HG02943 (cell line): ENCODE measurements at regions not wholly inside any gene's neighbourhood (a gene's known extent, or its start where the extent isn't known, plus 50 kb on each side); places are given as distances from the start of the nearest gene placed in this dataset.
"Not testable (repeated sequence)": the region's sequence is repeated elsewhere in the genome, so short reads cannot be mapped to it uniquely, and the experiment has no call there.

Source experiments
- ATAC-seq: cut with Tn5 transposase; IDR thresholded peaks from one replicate; pipeline ENCODE4 v1.9.1; 2021; ENCODE audit warnings: mild to moderate bottlenecking, low read depth, moderate library complexity; ENCODE audit not compliant: unreplicated experiment

- ATAC-seq, result no peak
Measured at GRCh38 chr12:89230376-89231315, 121.7 kb downstream of the DUSP6 start.

GRCh38 chr12:89228491-89228890 lies 123.8 kb downstream of the DUSP6 start:
- ATAC-seq, result no peak

DNA sequence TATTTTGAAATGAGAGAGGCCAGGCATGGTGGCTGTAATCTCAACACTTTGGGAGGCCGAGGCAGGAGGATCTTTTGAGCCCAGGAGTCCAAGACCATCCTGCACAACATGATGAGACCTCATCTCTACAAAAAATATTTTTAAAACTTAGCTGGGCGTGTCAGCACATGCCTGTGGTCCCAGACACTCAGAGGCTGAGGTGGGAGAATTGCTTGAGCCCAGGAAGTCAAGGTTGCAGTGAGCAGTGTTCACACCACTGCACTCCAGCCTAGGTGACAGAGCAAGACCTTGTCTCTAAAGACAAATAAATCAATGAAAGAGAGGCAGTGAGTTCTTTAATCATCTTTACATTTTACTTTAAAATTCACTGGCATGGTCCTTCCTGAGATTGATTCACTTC lies 124.5 kb downstream of the DUSP6 start:
- no peak for ATAC-seq

GRCh38 chr12:89225808-89226411 lies 126.4 kb downstream of the DUSP6 start:
- no peak for ATAC-seq

GRCh38 chr12:89225401-89225800 lies 126.9 kb downstream of the DUSP6 start:
- ATAC-seq, result no peak

DNA sequence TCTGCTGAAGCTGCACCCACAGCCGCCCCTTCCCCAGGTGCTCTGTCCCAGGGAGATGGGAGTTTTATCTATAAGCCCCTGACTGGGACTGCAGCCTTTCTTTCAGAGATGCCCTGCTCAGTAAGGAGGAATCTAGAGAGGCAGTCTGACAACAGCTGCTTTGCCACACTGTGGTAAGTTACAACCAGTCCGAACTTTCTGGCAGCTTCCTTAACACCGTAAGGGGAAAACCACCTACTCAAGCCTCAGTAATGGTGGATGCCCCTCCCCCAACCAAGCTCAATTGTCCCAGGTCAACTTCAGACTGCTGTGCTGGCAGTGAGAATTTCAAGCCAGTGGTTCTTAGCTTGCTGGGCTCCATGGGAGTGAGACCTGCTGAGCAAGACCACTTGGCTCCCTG lies 129.7 kb downstream of the DUSP6 start:
- ATAC-seq, result not testable (repeated sequence)

GRCh38 chr12:89217472-89217871 lies 134.8 kb downstream of the DUSP6 start:
- no peak for ATAC-seq

DNA sequence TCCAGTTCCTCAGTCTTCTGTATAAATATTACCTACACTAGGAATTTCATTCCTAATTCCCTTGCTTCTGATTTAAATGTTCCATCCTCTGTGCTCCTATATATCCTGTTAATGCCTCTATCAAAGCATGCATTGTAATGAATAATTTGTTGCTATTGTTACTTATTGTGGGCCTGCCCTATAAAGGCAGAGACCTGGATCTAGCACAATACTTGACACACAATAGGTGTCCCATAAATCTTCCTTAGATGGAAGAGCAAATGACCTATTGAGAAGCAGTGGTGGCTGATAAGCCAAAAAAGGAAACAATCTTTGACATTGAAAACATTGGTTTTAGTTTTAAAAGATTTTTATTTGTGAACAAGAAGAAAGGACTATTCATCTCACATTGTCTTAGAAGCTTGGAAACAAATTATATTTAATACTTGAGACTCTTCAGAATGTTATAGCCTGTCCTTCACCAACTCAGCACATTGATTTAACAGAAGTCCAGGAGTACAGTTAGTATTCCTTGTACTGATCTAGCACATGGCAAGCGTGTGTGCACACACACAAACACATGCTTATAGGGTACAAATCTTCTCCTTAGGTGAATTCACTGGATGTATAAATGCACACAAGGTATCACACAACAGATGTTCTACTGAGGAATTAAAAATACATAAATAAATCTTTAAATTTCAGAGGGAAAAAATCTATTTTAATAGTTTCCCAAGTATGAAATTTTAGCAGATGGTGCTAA lies 135.9 kb downstream of the DUSP6 start:
- ATAC-seq, result no peak

GRCh38 chr12:89215196-89215595 lies 137.1 kb downstream of the DUSP6 start:
- ATAC-seq, result no peak

DNA sequence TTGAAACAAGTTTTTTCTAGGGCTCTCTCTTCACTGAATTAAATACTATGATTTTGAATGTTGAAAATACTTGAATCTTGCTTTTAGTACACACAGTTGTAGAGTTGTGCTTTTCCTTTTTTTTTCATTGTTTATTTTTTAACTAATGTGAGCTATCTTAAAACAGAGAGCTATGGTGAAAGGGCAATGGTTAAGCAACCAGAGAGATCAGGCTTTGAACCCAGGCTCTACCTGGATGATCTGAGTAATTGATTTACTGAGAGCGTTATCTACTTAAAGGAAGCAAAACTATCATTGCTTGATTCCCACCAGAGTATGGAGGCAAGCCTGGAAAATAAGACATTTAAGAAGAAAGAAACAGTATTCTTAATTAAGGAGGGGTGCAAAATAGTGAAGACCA lies 138.6 kb downstream of the DUSP6 start:
- no peak for ATAC-seq

DNA sequence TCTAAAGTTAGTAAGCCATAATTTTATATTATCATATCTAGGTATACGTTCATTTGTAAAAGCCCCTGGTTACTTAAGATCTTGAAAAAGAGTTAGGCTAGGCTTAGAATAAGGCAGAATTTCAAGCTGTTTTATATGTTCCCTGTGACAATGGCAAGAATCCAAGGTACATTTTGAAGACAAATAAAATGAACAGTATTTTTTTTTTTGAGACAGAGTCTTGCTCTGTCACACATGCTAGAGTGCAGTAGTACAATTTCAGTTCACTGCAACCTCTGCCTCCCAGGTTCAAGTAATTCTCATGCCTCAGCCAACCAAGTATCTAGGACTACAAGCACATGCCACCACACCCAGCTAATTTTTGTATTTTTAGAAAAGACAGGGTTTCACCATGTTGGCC lies 139.2 kb downstream of the DUSP6 start:
- no peak for ATAC-seq

DNA sequence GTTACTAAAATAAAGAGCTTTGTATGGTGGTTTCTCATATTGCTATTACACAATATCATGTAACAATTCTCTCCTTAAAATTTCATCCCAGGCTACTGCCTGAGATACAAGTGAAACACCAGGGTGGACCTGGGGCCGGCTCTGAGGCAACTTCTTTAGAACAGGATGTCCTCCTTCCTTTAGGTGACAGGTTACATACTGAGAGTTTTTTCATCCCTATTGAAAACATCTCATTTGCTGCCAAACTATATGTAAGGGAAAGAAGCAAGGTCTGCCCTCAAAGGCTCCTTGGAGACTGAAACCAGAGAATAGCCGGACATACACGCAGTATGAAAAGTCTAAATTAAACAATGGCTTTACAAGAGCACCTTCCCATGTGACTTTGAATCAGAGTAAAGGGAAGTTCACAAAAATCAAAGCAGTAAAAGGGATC lies 139.9 kb downstream of the DUSP6 start:
- ATAC-seq, result no peak

DNA sequence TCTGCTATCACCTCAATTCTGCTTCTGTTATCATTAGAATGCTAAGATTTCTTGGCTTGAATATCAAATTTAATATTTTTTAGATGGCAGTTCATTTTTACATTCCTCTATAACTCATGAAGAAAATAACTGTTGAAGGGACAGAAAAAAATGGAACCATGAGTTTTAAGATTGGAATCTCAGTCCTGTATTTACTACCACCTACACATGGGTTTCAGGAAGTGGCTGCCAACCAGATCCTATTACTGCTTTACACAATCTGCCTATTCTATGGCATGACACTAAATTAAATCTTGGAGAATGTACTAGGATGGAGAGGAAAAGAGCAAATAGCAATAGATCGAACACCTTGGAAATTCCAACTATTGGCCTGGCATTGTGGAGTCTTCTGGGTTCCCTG lies 140.8 kb downstream of the DUSP6 start:
- no peak for ATAC-seq

GRCh38 chr12:89210277-89210676 lies 142.0 kb downstream of the DUSP6 start:
- ATAC-seq, result no peak

- no peak for ATAC-seq
Measured at GRCh38 chr12:89208661-89209096, 143.6 kb downstream of the DUSP6 start.

DNA sequence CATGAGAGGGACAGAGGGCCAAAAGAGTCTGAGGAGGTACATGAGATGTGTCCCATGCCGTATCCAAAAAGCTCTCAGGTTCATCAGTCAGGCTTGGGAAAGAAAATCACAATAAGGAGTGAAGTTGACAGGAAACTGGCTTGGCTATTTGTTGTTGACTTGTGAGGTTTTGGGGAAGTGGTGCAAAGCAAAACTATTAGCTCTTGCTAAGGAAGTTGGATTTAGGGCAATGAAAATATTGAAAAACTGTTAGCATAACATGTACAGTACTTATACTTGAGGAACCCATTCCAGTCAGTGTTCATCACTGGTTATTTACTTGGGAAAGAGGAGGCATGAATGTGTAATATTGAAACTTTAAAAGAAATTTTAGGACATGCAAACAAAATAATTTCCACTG lies 145.9 kb downstream of the DUSP6 start:
- no peak for ATAC-seq

GRCh38 chr12:89205517-89205916 lies 146.8 kb downstream of the DUSP6 start:
- no peak for ATAC-seq

DNA sequence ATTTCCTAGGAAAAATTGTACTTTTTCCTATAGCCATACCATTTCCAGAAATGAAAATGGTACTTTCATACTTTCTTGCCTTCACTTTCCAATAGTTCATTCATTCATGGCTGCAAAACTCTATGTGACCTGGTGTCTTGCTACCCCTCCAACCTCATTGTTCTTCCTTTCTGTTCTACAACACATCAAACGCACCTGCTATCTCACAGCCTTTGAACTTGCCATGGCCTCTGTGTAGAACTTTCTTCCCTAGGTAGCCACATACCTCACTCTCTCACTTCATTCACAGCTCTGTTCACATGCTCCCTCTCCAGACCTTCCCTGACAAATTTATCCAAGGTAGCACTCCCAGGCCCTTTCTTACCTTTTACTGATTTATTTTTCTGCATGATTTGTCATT lies 149.2 kb downstream of the DUSP6 start:
- no peak for ATAC-seq

- no peak for ATAC-seq
Measured at GRCh38 chr12:89200217-89200616, 152.1 kb downstream of the DUSP6 start.

GRCh38 chr12:89195470-89195869 lies 156.8 kb downstream of the DUSP6 start:
- ATAC-seq, result no peak

GRCh38 chr12:89194683-89195082 lies 157.6 kb downstream of the DUSP6 start:
- ATAC-seq, result no peak
